ENCODE measurements at regions not wholly inside any gene's neighbourhood (a gene's known extent, or its start where the extent isn't known, plus 50 kb on each side); places are given as distances from the start of the nearest gene placed in this dataset.
"Not testable (repeated sequence)": the region's sequence is repeated elsewhere in the genome, so short reads cannot be mapped to it uniquely, and the experiment has no call there.

GRCh38 chr6:105518993-105519392, 116.1 kb upstream of the PREP start:
- H3K4me2 ChIP-seq (ENCODE audit: low read length, poor library complexity, severe bottlenecking); H3K18ac ChIP-seq (ENCODE audit: low read depth in 1 of 2, low read length in 2 of 2); H2AK5ac ChIP-seq (ENCODE audit: low read length, severe bottlenecking); H4K8ac ChIP-seq (ENCODE audit: low read length); DNase-seq; H3K9me3 ChIP-seq (ENCODE audit: control insufficient read depth, low read length); H3K4ac ChIP-seq (ENCODE audit: low read depth in 1 of 2, low read length in 2 of 2); H3K4me1 ChIP-seq (ENCODE audit: control insufficient read depth, insufficient read depth, low read depth, low read length); H3K4me3 ChIP-seq (ENCODE audit: insufficient read depth in 1 of 2, low read depth in 1 of 2, low read length in 2 of 2); H3K27me3 ChIP-seq (ENCODE audit: control insufficient read depth in 1 of 2, insufficient read depth in 1 of 2, low read length in 2 of 2); H2BK12ac ChIP-seq (ENCODE audit: low read length in 2 of 2); H2BK120ac ChIP-seq (ENCODE audit: low read depth, low read length); H2BK5ac ChIP-seq (ENCODE audit: low read depth, low read length, poor library complexity, severe bottlenecking); H3K14ac ChIP-seq (ENCODE audit: low read length in 2 of 2); H3K79me1 ChIP-seq (replicated peaks; ENCODE audit: low read length, poor library complexity, severe bottlenecking); H3K36me3 ChIP-seq (ENCODE audit: control insufficient read depth in 1 of 2, insufficient read depth in 2 of 2, low read depth in 1 of 2, low read length in 2 of 2); H2AFZ ChIP-seq (ENCODE audit: low read depth, low read length); H3K23ac ChIP-seq (ENCODE audit: low read length in 2 of 2); H3K27ac ChIP-seq (ENCODE audit: low read length, poor library complexity, severe bottlenecking); H2BK15ac ChIP-seq (ENCODE audit: low read depth, poor library complexity, severe bottlenecking); H3K9ac ChIP-seq (ENCODE audit: low read length); H4K91ac ChIP-seq (ENCODE audit: low read length): not testable (repeated sequence)
- WGBS: 100% methylated on average over 1 of the region's 4 CpGs

GRCh38 chr6:105515054-105515453, 112.2 kb upstream of the PREP start:
- Histone ChIP-seq H4K91ac (ENCODE audit: low read length) (peak overlapping the region; percentile 6), H3K4me3 (ENCODE audit: insufficient read depth in 1 of 2, low read depth in 1 of 2, low read length in 2 of 2) (no peak overlapping the region), H2AK5ac (ENCODE audit: low read length, severe bottlenecking) (no peak overlapping the region), H3K4me2 (ENCODE audit: low read length, poor library complexity, severe bottlenecking) (no peak overlapping the region), H3K27me3 (ENCODE audit: control insufficient read depth in 1 of 2, insufficient read depth in 1 of 2, low read length in 2 of 2) (no peaks in the 10 kb centered on the region), H2BK5ac (ENCODE audit: low read depth, low read length, poor library complexity, severe bottlenecking) (no peak overlapping the region), H2BK12ac (ENCODE audit: low read length in 2 of 2) (peak overlapping the region in 1 of 2 experiments; percentile 19), H3K79me1 (replicated peaks; ENCODE audit: low read length, poor library complexity, severe bottlenecking) (no peaks in the 10 kb centered on the region), H3K14ac (ENCODE audit: low read length in 2 of 2) (peak overlapping the region in 1 of 2 experiments; percentile 7), H3K18ac (ENCODE audit: low read depth in 1 of 2, low read length in 2 of 2) (no peak overlapping the region), H4K8ac (ENCODE audit: low read length) (no peak overlapping the region), H3K9me3 (ENCODE audit: control insufficient read depth, low read length) (no peaks in the 10 kb centered on the region), H3K36me3 (ENCODE audit: control insufficient read depth in 1 of 2, insufficient read depth in 2 of 2, low read depth in 1 of 2, low read length in 2 of 2) (no peaks in the 10 kb centered on the region), H3K4ac (ENCODE audit: low read depth in 1 of 2, low read length in 2 of 2) (no peak overlapping the region), H3K27ac (ENCODE audit: low read length, poor library complexity, severe bottlenecking) (no peak overlapping the region), H3K23ac (ENCODE audit: low read length in 2 of 2) (no peak overlapping the region), H2BK120ac (ENCODE audit: low read depth, low read length) (no peak overlapping the region), H3K9ac (ENCODE audit: low read length) (no peak overlapping the region), H2BK15ac (ENCODE audit: low read depth, poor library complexity, severe bottlenecking) (no peak overlapping the region), H3K4me1 (ENCODE audit: control insufficient read depth, insufficient read depth, low read depth, low read length) (no peaks in the 10 kb centered on the region), H2AFZ (ENCODE audit: low read depth, low read length) (no peak overlapping the region)
- DNase-seq: no peak
- WGBS: 91% methylated on average over 6 of the region's 6 CpGs

DNA sequence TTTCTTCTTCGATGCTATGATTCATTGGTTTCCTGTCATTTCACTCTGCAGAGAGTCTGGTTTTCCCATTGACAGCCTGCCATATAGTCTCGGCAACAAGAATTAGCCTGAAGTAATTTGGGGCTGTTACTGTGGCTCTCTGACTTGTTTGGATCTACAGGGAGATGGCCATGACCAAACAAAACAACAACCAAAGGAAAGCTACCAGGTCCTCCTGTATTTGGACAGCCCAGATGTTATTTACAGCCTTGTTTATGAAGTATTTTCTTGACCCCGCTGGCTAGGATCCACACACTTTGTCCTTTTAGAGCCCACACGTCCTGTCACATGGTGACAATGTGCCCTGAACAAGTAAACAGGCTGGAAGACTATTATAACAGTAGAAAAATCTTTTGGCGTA, 111.4 kb upstream of the PREP start:
- Histone ChIP-seq H2BK5ac (ENCODE audit: low read depth, low read length, poor library complexity, severe bottlenecking) (no peak overlapping the region), H3K9me3 (ENCODE audit: control insufficient read depth, low read length) (no peaks in the 10 kb centered on the region), H3K79me1 (replicated peaks; ENCODE audit: low read length, poor library complexity, severe bottlenecking) (no peaks in the 10 kb centered on the region), H2BK15ac (ENCODE audit: low read depth, poor library complexity, severe bottlenecking) (no peak overlapping the region), H3K23ac (ENCODE audit: low read length in 2 of 2) (no peak overlapping the region), H2AK5ac (ENCODE audit: low read length, severe bottlenecking) (no peak overlapping the region), H3K4me2 (ENCODE audit: low read length, poor library complexity, severe bottlenecking) (no peak overlapping the region), H2AFZ (ENCODE audit: low read depth, low read length) (no peak overlapping the region), H4K8ac (ENCODE audit: low read length) (no peak overlapping the region), H3K4ac (ENCODE audit: low read depth in 1 of 2, low read length in 2 of 2) (no peak overlapping the region), H2BK12ac (ENCODE audit: low read length in 2 of 2) (no peak overlapping the region), H3K9ac (ENCODE audit: low read length) (no peak overlapping the region), H3K14ac (ENCODE audit: low read length in 2 of 2) (no peak overlapping the region), H3K27me3 (ENCODE audit: control insufficient read depth in 1 of 2, insufficient read depth in 1 of 2, low read length in 2 of 2) (no peaks in the 10 kb centered on the region), H3K36me3 (ENCODE audit: control insufficient read depth in 1 of 2, insufficient read depth in 2 of 2, low read depth in 1 of 2, low read length in 2 of 2) (no peaks in the 10 kb centered on the region), H2BK120ac (ENCODE audit: low read depth, low read length) (no peak overlapping the region), H3K4me1 (ENCODE audit: control insufficient read depth, insufficient read depth, low read depth, low read length) (no peaks in the 10 kb centered on the region), H3K27ac (ENCODE audit: low read length, poor library complexity, severe bottlenecking) (no peak overlapping the region), H3K4me3 (ENCODE audit: insufficient read depth in 1 of 2, low read depth in 1 of 2, low read length in 2 of 2) (no peak overlapping the region), H3K18ac (ENCODE audit: low read depth in 1 of 2, low read length in 2 of 2) (no peak overlapping the region), H4K91ac (ENCODE audit: low read length) (no peak overlapping the region)
- 48% methylated on average over 5 of the region's 5 CpGs for WGBS
- DNase-seq: no peak

- H3K79me1 ChIP-seq (replicated peaks; ENCODE audit: low read length, poor library complexity, severe bottlenecking): no peaks in the 10 kb centered on the region
- no peak overlapping the region for H3K14ac ChIP-seq (ENCODE audit: low read length in 2 of 2)
- no peak overlapping the region for H4K8ac ChIP-seq (ENCODE audit: low read length)
- no peaks in the 10 kb centered on the region for H3K27me3 ChIP-seq (ENCODE audit: control insufficient read depth in 1 of 2, insufficient read depth in 1 of 2, low read length in 2 of 2)
- peak overlapping the region in 1 of 2 experiments; percentile 62 for H3K18ac ChIP-seq (ENCODE audit: low read depth in 1 of 2, low read length in 2 of 2)
- no peaks in the 10 kb centered on the region for H3K36me3 ChIP-seq (ENCODE audit: control insufficient read depth in 1 of 2, insufficient read depth in 2 of 2, low read depth in 1 of 2, low read length in 2 of 2)
- H3K9ac ChIP-seq (ENCODE audit: low read length): no peak overlapping the region
- H3K4ac ChIP-seq (ENCODE audit: low read depth in 1 of 2, low read length in 2 of 2): no peak overlapping the region
- H2BK5ac ChIP-seq (ENCODE audit: low read depth, low read length, poor library complexity, severe bottlenecking): no peak overlapping the region
- DNase-seq: no peak
- H3K23ac ChIP-seq (ENCODE audit: low read length in 2 of 2): no peak overlapping the region
- peak overlapping the region in 1 of 2 experiments; percentile 39 for H2BK12ac ChIP-seq (ENCODE audit: low read length in 2 of 2)
- H2AK5ac ChIP-seq (ENCODE audit: low read length, severe bottlenecking): no peak overlapping the region
- no peak overlapping the region for H2BK15ac ChIP-seq (ENCODE audit: low read depth, poor library complexity, severe bottlenecking)
- no peak overlapping the region for H2BK120ac ChIP-seq (ENCODE audit: low read depth, low read length)
- 100% methylated on average over 1 of the region's 2 CpGs for WGBS
- H3K4me1 ChIP-seq (ENCODE audit: control insufficient read depth, insufficient read depth, low read depth, low read length): no peaks in the 10 kb centered on the region
- H3K27ac ChIP-seq (ENCODE audit: low read length, poor library complexity, severe bottlenecking): no peak overlapping the region
- H3K4me2 ChIP-seq (ENCODE audit: low read length, poor library complexity, severe bottlenecking): no peak overlapping the region
- H4K91ac ChIP-seq (ENCODE audit: low read length): no peak overlapping the region
- no peaks in the 10 kb centered on the region for H3K9me3 ChIP-seq (ENCODE audit: control insufficient read depth, low read length)
- H2AFZ ChIP-seq (ENCODE audit: low read depth, low read length): no peak overlapping the region
- no peak overlapping the region for H3K4me3 ChIP-seq (ENCODE audit: insufficient read depth in 1 of 2, low read depth in 1 of 2, low read length in 2 of 2)
Measured at GRCh38 chr6:105511639-105512038, 108.8 kb upstream of the PREP start.

Measured in mesenchymal stem cell (in vitro differentiated cells and primary cell).